Endothelial cell (in vitro differentiated cells): ENCODE measurements at regions not wholly inside any gene's neighbourhood (a gene's known extent, or its start where the extent isn't known, plus 50 kb on each side); places are given as distances from the start of the nearest gene placed in this dataset.

Source experiments
- DNase-seq: peaks from one replicate; pipeline ENCODE4 v3.0.0; 2021; ENCODE audit warnings: low spot score
- H3K27ac Mint-ChIP-seq: one replicate; pipeline ENCODE4 v1.8.0; 2021; ENCODE audit warnings: mixed read lengths, inconsistent platforms; ENCODE audit not compliant: unreplicated experiment
- H3K27me3 Mint-ChIP-seq: one replicate; pipeline ENCODE4 v1.8.0; 2021; ENCODE audit warnings: mild to moderate bottlenecking, moderate library complexity, mixed read lengths, inconsistent platforms; ENCODE audit not compliant: unreplicated experiment
- H3K36me3 Mint-ChIP-seq: one replicate; pipeline ENCODE4 v1.8.0; 2021; ENCODE audit warnings: mild to moderate bottlenecking, low read depth, mixed read lengths, inconsistent platforms; ENCODE audit not compliant: unreplicated experiment
- H3K4me1 Mint-ChIP-seq: one replicate; pipeline ENCODE4 v1.8.0; 2021; ENCODE audit warnings: mild to moderate bottlenecking, mixed read lengths, inconsistent platforms; ENCODE audit not compliant: unreplicated experiment
- H3K4me3 Mint-ChIP-seq: one replicate; pipeline ENCODE4 v1.8.0; 2021; ENCODE audit warnings: mild to moderate bottlenecking, mixed read lengths, inconsistent platforms; ENCODE audit not compliant: unreplicated experiment
- H3K9me3 Mint-ChIP-seq: one replicate; pipeline ENCODE4 v1.8.0; 2021; ENCODE audit warnings: mixed read lengths, inconsistent platforms; ENCODE audit not compliant: unreplicated experiment
- CTCF ChIP-seq: fragments of 200-600 bp; sonication (generic); IDR thresholded peaks from one replicate; pipeline ENCODE4 v1.5.0; 2021; ENCODE audit warnings: antibody characterized with exemption; ENCODE audit not compliant: unreplicated experiment

GRCh38 chr20:56094228-56094627 lies 88.9 kb upstream of the CBLN4 start:
- Mint-ChIP-seq H3K4me3 (no peak overlapping the region), H3K9me3 (peaks cover 33% of the 10 kb centered on the region), H3K36me3 (no peaks in the 10 kb centered on the region), H3K4me1 (no peaks in the 10 kb centered on the region), H3K27me3 (no peaks in the 10 kb centered on the region), H3K27ac (no peak overlapping the region)
- DNase-seq, result no peak
- TF ChIP-seq CTCF, result no peak

GRCh38 chr20:56098981-56099500 lies 93.7 kb upstream of the CBLN4 start:
- Mint-ChIP-seq H3K4me3 (no peak overlapping the region), H3K9me3 (peaks cover 48% of the 10 kb centered on the region), H3K27ac (no peak overlapping the region), H3K4me1 (no peaks in the 10 kb centered on the region), H3K27me3 (peaks cover 1% of the 10 kb centered on the region), H3K36me3 (no peaks in the 10 kb centered on the region)
- DNase-seq, result no peak
- no peak for TF ChIP-seq CTCF

- Mint-ChIP-seq H3K27me3 (peaks cover 1% of the 10 kb centered on the region), H3K4me1 (no peaks in the 10 kb centered on the region), H3K9me3 (peaks cover 30% of the 10 kb centered on the region), H3K27ac (no peak overlapping the region), H3K36me3 (peaks cover 8% of the 10 kb centered on the region), H3K4me3 (no peak overlapping the region)
- DNase-seq, result no peak
- no peak for TF ChIP-seq CTCF
Observed at GRCh38 chr20:56111961-56112730, 106.8 kb upstream of the CBLN4 start.

GRCh38 chr20:56117350-56117749 lies 112.0 kb upstream of the CBLN4 start:
- Mint-ChIP-seq H3K27ac (no peak overlapping the region), H3K27me3 (peaks cover 1% of the 10 kb centered on the region), H3K4me3 (no peak overlapping the region), H3K4me1 (no peaks in the 10 kb centered on the region), H3K36me3 (peaks cover 8% of the 10 kb centered on the region), H3K9me3 (peaks cover 34% of the 10 kb centered on the region)
- DNase-seq, result no peak
- TF ChIP-seq CTCF, result no peak

GRCh38 chr20:56121850-56122249 lies 116.5 kb upstream of the CBLN4 start:
- no peak overlapping the region for H3K27ac Mint-ChIP-seq
- H3K4me1 Mint-ChIP-seq, result no peaks in the 10 kb centered on the region
- H3K4me3 Mint-ChIP-seq, result no peak overlapping the region
- peaks cover 7% of the 10 kb centered on the region for H3K27me3 Mint-ChIP-seq
- no peak for DNase-seq
- H3K36me3 Mint-ChIP-seq, result peaks cover 13% of the 10 kb centered on the region
- TF ChIP-seq CTCF, result no peak
- peaks cover 46% of the 10 kb centered on the region for H3K9me3 Mint-ChIP-seq
